Liver (tissue), 3 donors: ENCODE measurements at regions not wholly inside any gene's neighbourhood (a gene's known extent, or its start where the extent isn't known, plus 50 kb on each side); places are given as distances from the start of the nearest gene placed in this dataset.

Experiments
- EGR1 ChIP-seq, 2 donors: IDR thresholded peaks; 2 replicates each; pipeline ENCODE4 v1.6.1; 2016 to 2018; ENCODE audit warnings: antibody characterized with exemption in 2 of 2, low read depth in 2 of 2
- RAD21 ChIP-seq, 2 donors: IDR thresholded peaks; 2 replicates each; pipeline ENCODE4 v1.6.1; 2016; ENCODE audit warnings: antibody characterized with exemption in 2 of 2, mild to moderate bottlenecking in 2 of 2
- SP1 ChIP-seq: IDR thresholded peaks from 2 replicates; pipeline ENCODE4 v1.6.1; 2018; ENCODE audit warnings: antibody characterized with exemption, mild to moderate bottlenecking
- TF ChIP-seq, protein P1 (sequence below): IDR thresholded peaks from 2 replicates; pipeline ENCODE4 v1.6.1; 2016; ENCODE audit warnings: antibody characterized with exemption, mild to moderate bottlenecking
- TF ChIP-seq, protein P2 (sequence below): fragments of 150-350 bp; IDR thresholded peaks from 2 replicates; pipeline ENCODE4 v1.5.1; 2017; ENCODE audit warnings: improper control_type of control experiment, low read depth, low read length; ENCODE audit not compliant: missing input control
- donor health status: healthy.
- donor health status: healthy.

GRCh38 chr1:222454186-222454585 lies 93.7 kb downstream of the HHIPL2 start:
- TF ChIP-seq, protein P1, sequence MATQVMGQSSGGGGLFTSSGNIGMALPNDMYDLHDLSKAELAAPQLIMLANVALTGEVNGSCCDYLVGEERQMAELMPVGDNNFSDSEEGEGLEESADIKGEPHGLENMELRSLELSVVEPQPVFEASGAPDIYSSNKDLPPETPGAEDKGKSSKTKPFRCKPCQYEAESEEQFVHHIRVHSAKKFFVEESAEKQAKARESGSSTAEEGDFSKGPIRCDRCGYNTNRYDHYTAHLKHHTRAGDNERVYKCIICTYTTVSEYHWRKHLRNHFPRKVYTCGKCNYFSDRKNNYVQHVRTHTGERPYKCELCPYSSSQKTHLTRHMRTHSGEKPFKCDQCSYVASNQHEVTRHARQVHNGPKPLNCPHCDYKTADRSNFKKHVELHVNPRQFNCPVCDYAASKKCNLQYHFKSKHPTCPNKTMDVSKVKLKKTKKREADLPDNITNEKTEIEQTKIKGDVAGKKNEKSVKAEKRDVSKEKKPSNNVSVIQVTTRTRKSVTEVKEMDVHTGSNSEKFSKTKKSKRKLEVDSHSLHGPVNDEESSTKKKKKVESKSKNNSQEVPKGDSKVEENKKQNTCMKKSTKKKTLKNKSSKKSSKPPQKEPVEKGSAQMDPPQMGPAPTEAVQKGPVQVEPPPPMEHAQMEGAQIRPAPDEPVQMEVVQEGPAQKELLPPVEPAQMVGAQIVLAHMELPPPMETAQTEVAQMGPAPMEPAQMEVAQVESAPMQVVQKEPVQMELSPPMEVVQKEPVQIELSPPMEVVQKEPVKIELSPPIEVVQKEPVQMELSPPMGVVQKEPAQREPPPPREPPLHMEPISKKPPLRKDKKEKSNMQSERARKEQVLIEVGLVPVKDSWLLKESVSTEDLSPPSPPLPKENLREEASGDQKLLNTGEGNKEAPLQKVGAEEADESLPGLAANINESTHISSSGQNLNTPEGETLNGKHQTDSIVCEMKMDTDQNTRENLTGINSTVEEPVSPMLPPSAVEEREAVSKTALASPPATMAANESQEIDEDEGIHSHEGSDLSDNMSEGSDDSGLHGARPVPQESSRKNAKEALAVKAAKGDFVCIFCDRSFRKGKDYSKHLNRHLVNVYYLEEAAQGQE, result no peak
- TF ChIP-seq RAD21 (IDR thresholded peaks at IDR 0.05) (no peak), EGR1 (IDR thresholded peaks at IDR 0.05; ENCODE audit: low read depth in 2 of 2) (no peak), SP1 (no peak)
- TF ChIP-seq, protein P2, sequence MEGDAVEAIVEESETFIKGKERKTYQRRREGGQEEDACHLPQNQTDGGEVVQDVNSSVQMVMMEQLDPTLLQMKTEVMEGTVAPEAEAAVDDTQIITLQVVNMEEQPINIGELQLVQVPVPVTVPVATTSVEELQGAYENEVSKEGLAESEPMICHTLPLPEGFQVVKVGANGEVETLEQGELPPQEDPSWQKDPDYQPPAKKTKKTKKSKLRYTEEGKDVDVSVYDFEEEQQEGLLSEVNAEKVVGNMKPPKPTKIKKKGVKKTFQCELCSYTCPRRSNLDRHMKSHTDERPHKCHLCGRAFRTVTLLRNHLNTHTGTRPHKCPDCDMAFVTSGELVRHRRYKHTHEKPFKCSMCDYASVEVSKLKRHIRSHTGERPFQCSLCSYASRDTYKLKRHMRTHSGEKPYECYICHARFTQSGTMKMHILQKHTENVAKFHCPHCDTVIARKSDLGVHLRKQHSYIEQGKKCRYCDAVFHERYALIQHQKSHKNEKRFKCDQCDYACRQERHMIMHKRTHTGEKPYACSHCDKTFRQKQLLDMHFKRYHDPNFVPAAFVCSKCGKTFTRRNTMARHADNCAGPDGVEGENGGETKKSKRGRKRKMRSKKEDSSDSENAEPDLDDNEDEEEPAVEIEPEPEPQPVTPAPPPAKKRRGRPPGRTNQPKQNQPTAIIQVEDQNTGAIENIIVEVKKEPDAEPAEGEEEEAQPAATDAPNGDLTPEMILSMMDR, result no peak
